Activated naive CD4-positive, alpha-beta T cell treated with anti-CD3 and anti-CD28 coated beads, Interleukin-2, amount 50 U/mL, for 24 hours (primary cell): ENCODE measurements at regions not wholly inside any gene's neighbourhood (a gene's known extent, or its start where the extent isn't known, plus 50 kb on each side); places are given as distances from the start of the nearest gene placed in this dataset.
"Not testable (repeated sequence)": the region's sequence is repeated elsewhere in the genome, so short reads cannot be mapped to it uniquely, and the experiment has no call there.

ENCODE experiments used
- H3K27ac Mint-ChIP-seq: one replicate; pipeline ENCODE4 v1.8.0; 2021; ENCODE audit warnings: mild to moderate bottlenecking, mixed read lengths
- H3K27me3 Mint-ChIP-seq: one replicate; pipeline ENCODE4 v1.8.0; 2021; ENCODE audit warnings: mixed read lengths
- H3K36me3 Mint-ChIP-seq: one replicate; pipeline ENCODE4 v1.8.0; 2021; ENCODE audit warnings: mixed read lengths
- H3K4me1 Mint-ChIP-seq: one replicate; pipeline ENCODE4 v1.8.0; 2021; ENCODE audit warnings: mixed read lengths
- H3K4me3 Mint-ChIP-seq: one replicate; pipeline ENCODE4 v1.8.0; 2021; ENCODE audit warnings: mild to moderate bottlenecking, mixed read lengths
- H3K9me3 Mint-ChIP-seq: one replicate; pipeline ENCODE4 v1.8.0; 2021; ENCODE audit warnings: mixed read lengths

- Mint-ChIP-seq H3K27me3 (no peaks in the 10 kb centered on the region), H3K9me3 (peaks cover 9% of the 10 kb centered on the region), H3K4me1 (no peaks in the 10 kb centered on the region), H3K36me3 (no peaks in the 10 kb centered on the region), H3K4me3 (no peak overlapping the region), H3K27ac (no peak overlapping the region)
Observed at GRCh38 chr16:65323655-65324237, 201.9 kb upstream of the CDH11 start.

GRCh38 chr16:65319621-65320231 is 197.9 kb upstream of the CDH11 start:
- no peaks in the 10 kb centered on the region for H3K9me3 Mint-ChIP-seq
- H3K27ac Mint-ChIP-seq, result no peak overlapping the region
- H3K4me1 Mint-ChIP-seq, result no peaks in the 10 kb centered on the region

DNA sequence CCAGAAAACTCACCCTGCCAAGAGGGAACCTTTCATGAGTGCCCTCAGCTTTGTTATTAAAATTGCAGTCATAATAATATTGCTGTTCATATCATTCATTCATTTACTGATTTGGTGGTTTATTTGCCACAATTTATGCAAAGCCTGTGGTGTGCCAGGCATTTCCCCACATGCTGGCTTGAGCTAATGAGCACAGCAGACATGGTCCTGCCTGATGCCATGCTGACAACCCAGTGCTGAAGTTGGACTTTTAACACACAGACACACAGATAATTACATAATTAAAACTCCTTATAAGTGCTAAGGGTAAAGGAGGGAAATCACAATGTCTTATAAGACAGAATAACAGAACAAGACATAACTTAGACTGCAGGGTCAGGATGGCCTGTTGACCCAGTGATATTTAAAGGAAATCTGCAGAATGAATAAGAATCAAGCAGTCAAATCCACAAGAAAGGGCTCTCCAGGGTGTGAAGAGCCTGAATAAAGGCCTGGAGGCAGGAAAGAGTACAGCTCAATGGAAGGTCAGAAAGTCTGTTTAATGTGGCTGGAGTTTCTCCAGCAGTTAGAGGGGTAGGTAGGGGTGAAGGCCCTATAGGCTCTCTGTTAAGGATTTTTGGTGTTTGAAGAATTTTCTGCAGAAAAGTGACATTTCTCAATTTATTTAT is 196.9 kb upstream of the CDH11 start:
- H3K36me3 Mint-ChIP-seq, result no peaks in the 10 kb centered on the region
- H3K9me3 Mint-ChIP-seq, result no peaks in the 10 kb centered on the region
- H3K27ac Mint-ChIP-seq, result no peak overlapping the region
- no peak overlapping the region for H3K4me3 Mint-ChIP-seq
- no peaks in the 10 kb centered on the region for H3K4me1 Mint-ChIP-seq
- no peaks in the 10 kb centered on the region for H3K27me3 Mint-ChIP-seq

More at GRCh38 chr16:65319621-65320231, 197.9 kb upstream of the CDH11 start:
- H3K27me3 Mint-ChIP-seq, result no peaks in the 10 kb centered on the region
- H3K4me3 Mint-ChIP-seq, result no peak overlapping the region
- H3K36me3 Mint-ChIP-seq, result no peaks in the 10 kb centered on the region

- Mint-ChIP-seq H3K27ac (no peak overlapping the region), H3K4me3 (no peak overlapping the region), H3K27me3 (no peaks in the 10 kb centered on the region), H3K9me3 (no peaks in the 10 kb centered on the region), H3K4me1 (no peaks in the 10 kb centered on the region), H3K36me3 (no peaks in the 10 kb centered on the region)
Observed at GRCh38 chr16:65318138-65318537, 196.3 kb upstream of the CDH11 start.

DNA sequence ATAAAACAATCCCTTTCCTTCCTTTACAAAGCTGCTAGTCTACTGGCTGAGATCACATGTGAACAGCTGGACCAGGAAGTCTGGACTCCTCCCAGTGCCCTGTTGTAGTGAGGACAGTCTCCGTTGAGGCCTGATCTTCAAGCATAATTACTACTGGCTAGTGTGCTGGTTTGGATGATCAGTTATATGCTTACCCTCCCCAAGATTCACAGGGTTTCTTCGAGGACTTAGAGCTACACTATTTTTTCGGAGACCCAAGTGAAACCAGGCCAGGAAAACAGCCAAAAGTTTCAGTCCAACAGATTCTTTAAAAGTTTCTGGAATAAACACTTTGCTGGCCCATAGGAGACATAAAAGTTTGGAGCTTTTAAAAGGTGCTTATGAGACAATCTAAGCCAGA is 194.9 kb upstream of the CDH11 start:
- H3K27ac Mint-ChIP-seq, result no peak overlapping the region
- peaks cover 3% of the 10 kb centered on the region for H3K9me3 Mint-ChIP-seq
- H3K4me1 Mint-ChIP-seq, result no peaks in the 10 kb centered on the region
- H3K4me3 Mint-ChIP-seq, result no peak overlapping the region
- no peaks in the 10 kb centered on the region for H3K27me3 Mint-ChIP-seq
- H3K36me3 Mint-ChIP-seq, result no peaks in the 10 kb centered on the region

DNA sequence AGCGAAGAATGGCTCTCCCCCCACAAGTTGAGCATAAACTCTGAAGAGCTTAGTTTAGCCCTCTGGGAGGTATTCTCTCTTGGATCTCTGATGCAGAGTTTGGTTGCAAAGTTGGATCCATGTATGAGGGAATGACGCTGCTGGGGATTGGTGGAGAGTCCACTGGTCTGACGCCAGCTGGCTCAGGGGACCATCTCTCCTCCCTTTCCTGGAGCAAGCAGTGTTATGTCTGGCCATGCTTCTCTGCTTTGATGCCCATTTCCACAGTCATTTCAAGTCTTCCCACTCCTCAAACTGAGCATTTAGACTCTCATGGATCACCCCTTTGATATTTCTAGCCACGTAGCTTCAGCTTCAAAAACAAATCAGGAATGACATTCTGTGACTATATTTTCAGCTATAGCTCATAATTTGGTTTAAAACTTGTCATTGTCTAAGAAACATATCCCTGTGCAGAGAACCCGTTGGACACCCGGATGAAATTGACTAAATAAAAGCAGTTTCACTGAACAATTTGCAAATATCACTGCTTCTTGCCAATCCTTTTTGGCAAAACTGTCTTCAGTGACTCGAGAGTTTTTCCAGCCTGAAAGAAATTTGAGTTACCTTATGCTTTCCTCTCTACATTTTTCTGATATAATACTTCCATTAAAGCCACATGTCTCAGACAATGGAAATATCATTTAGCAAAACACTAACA is 193.4 kb upstream of the CDH11 start:
- Mint-ChIP-seq H3K9me3 (peaks cover 3% of the 10 kb centered on the region), H3K27me3 (no peaks in the 10 kb centered on the region), H3K27ac (no peak overlapping the region), H3K4me1 (no peaks in the 10 kb centered on the region), H3K4me3 (no peak overlapping the region), H3K36me3 (no peaks in the 10 kb centered on the region)

- no peaks in the 10 kb centered on the region for H3K4me1 Mint-ChIP-seq
- H3K27me3 Mint-ChIP-seq, result no peaks in the 10 kb centered on the region
- no peaks in the 10 kb centered on the region for H3K36me3 Mint-ChIP-seq
- H3K9me3 Mint-ChIP-seq, result peaks cover 6% of the 10 kb centered on the region
- H3K4me3 Mint-ChIP-seq, result no peak overlapping the region
- H3K27ac Mint-ChIP-seq, result no peak overlapping the region
Observed at GRCh38 chr16:65314627-65315008, 192.8 kb upstream of the CDH11 start.

GRCh38 chr16:65313936-65314626 is 192.2 kb upstream of the CDH11 start:
- Mint-ChIP-seq H3K27me3 (no peaks in the 10 kb centered on the region), H3K4me1 (no peaks in the 10 kb centered on the region), H3K27ac (no peak overlapping the region), H3K9me3 (peaks cover 9% of the 10 kb centered on the region), H3K4me3 (no peak overlapping the region), H3K36me3 (no peaks in the 10 kb centered on the region)

DNA sequence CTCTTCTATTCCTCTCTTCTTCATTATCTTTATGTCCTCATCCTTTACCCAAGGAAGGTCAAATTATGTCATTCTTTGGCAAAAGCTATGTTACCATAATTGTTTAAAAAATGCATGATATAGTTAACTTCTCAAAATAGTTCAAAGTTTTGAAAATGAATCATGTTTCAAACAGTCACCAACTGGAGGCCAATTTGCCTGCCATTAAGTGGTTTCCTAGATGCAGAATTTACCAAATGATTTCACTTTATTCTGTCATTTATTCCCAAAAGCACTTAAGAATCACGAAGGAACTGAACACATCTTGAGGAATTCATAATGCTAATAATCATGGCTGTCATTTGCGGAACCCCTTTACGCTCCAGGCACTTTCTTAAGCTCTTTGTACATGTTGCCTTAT is 190.9 kb upstream of the CDH11 start:
- H3K4me1 Mint-ChIP-seq, result no peaks in the 10 kb centered on the region
- no peak overlapping the region for H3K27ac Mint-ChIP-seq
- no peaks in the 10 kb centered on the region for H3K27me3 Mint-ChIP-seq
- no peak overlapping the region for H3K4me3 Mint-ChIP-seq
- H3K36me3 Mint-ChIP-seq, result no peaks in the 10 kb centered on the region
- peaks cover 9% of the 10 kb centered on the region for H3K9me3 Mint-ChIP-seq

DNA sequence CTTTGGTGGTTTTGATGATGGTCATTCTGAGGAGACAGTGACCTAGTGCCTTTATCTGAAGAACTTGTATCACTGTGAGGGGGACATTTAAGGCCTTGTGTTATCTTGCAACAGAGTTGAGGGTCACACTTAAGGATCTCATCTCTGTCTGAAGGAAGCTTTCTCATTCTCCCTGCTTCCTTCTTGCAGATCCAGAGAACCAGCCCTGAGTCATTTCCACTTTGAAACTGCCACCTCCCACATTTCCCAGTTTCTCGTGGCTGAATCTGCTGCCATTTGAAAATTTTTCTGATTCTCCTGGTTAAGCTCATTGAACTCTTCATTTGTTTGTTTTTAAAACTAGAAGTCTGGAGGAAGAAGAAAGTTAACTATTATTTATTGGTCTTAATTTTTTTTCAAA is 190.2 kb upstream of the CDH11 start:
- Mint-ChIP-seq H3K36me3 (no peaks in the 10 kb centered on the region), H3K27me3 (no peaks in the 10 kb centered on the region), H3K9me3 (peaks cover 9% of the 10 kb centered on the region), H3K27ac (no peak overlapping the region), H3K4me1 (no peaks in the 10 kb centered on the region), H3K4me3 (no peak overlapping the region)

- H3K4me3 Mint-ChIP-seq, H3K27me3 Mint-ChIP-seq, H3K9me3 Mint-ChIP-seq, H3K4me1 Mint-ChIP-seq, H3K27ac Mint-ChIP-seq, H3K36me3 Mint-ChIP-seq: not testable (repeated sequence)
Observed at GRCh38 chr16:65310491-65310890, 188.6 kb upstream of the CDH11 start.

DNA sequence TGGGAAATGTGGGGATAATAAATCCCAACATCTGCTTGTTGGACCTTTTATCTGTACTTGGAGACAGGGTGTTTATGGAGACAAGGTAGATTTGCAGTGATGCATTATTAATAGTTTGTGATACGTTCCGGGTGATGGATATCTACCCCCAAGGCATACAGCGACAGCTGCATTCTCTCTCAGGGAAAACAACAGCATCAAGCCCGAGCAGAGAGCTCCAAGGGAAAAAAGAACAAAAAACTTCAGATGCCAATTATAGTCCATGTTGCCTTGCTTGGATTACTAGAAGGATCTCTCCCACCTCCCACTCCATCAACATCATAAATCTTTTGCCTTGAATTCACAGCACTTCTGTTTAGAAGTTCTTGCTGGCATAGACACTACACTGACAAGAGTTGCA is 187.5 kb upstream of the CDH11 start:
- H3K27ac Mint-ChIP-seq, result no peak overlapping the region
- no peaks in the 10 kb centered on the region for H3K27me3 Mint-ChIP-seq
- H3K9me3 Mint-ChIP-seq, result peaks cover 9% of the 10 kb centered on the region
- no peaks in the 10 kb centered on the region for H3K36me3 Mint-ChIP-seq
- no peak overlapping the region for H3K4me3 Mint-ChIP-seq
- no peaks in the 10 kb centered on the region for H3K4me1 Mint-ChIP-seq

DNA sequence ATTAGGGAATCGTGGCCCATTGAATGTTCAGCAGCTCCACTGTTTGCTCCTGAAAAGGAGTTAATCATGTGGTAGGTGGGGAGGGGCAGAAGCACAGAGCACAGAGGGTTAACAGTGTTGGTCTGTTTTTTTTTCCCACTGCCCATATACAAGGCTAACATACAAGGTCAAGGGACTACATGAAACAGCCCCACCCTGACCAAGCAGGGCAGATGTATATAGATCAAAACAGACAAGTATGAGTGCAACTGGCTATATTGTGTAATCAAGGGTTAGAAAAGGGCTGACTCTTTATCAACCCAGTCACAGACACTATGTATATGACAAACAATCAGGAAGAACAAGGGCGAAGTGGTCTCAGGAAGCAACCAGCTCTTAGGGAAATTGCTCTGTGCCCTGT is 186.6 kb upstream of the CDH11 start:
- no peaks in the 10 kb centered on the region for H3K4me1 Mint-ChIP-seq
- no peak overlapping the region for H3K4me3 Mint-ChIP-seq
- no peaks in the 10 kb centered on the region for H3K27me3 Mint-ChIP-seq
- H3K9me3 Mint-ChIP-seq, result peaks cover 9% of the 10 kb centered on the region
- H3K27ac Mint-ChIP-seq, result no peak overlapping the region
- no peaks in the 10 kb centered on the region for H3K36me3 Mint-ChIP-seq

DNA sequence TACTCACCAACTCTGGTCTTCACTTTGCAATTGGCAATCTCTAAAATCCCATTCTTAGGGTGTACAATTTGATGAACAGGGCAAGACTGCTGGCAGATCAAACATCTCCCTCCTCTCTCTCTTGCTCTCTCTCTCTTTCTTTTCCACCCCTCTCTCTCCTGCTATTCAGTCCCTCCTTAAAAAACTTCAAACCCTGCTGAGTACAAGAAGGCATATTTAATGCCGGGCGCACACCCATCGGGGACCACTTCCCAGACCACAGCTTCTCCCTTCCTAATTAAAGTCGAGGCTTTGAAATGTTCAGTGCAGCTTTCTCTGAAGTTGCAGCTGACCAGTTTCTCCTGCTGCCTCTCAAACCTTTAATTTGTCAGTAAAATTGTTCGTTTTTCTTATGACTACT is 185.4 kb upstream of the CDH11 start:
- no peaks in the 10 kb centered on the region for H3K4me1 Mint-ChIP-seq
- H3K9me3 Mint-ChIP-seq, result peaks cover 5% of the 10 kb centered on the region
- no peak overlapping the region for H3K27ac Mint-ChIP-seq
- no peaks in the 10 kb centered on the region for H3K27me3 Mint-ChIP-seq
- no peaks in the 10 kb centered on the region for H3K36me3 Mint-ChIP-seq
- no peak overlapping the region for H3K4me3 Mint-ChIP-seq

DNA sequence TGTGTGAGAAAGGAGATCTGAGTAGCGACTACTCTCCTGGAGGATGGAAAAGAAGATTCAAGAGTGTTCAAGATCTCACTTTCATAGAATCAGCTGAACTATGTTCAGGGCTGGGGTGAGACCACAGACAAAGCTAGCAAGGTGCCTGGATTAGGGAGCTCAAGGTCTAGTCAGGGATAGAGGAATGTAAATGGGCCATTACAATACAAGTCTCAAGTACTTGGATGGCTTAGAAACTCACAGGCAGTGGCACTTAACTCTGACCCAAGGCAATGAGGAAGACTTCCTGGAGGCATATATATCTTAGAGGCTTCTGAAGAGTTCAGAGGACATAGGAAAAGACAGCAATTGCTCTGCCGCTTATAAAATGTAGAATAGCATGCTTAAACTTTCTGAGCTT is 184.9 kb upstream of the CDH11 start:
- Mint-ChIP-seq H3K27me3 (no peaks in the 10 kb centered on the region), H3K9me3 (peaks cover 5% of the 10 kb centered on the region), H3K36me3 (no peaks in the 10 kb centered on the region), H3K27ac (no peak overlapping the region), H3K4me1 (no peaks in the 10 kb centered on the region), H3K4me3 (no peak overlapping the region)

GRCh38 chr16:65306300-65306699 is 184.4 kb upstream of the CDH11 start:
- Mint-ChIP-seq H3K9me3 (peaks cover 5% of the 10 kb centered on the region), H3K27me3 (no peaks in the 10 kb centered on the region), H3K36me3 (no peaks in the 10 kb centered on the region), H3K4me3 (no peak overlapping the region), H3K27ac (no peak overlapping the region), H3K4me1 (no peaks in the 10 kb centered on the region)
